ENCODE measurements at regions not wholly inside any gene's neighbourhood (a gene's known extent, or its start where the extent isn't known, plus 50 kb on each side); places are given as distances from the start of the nearest gene placed in this dataset.

- H3K27ac Mint-ChIP-seq = no peak overlapping the region
- H3K4me1 Mint-ChIP-seq (ENCODE audit: low read depth) = no peaks in the 10 kb centered on the region
- no peaks in the 10 kb centered on the region for H3K36me3 Mint-ChIP-seq (ENCODE audit: insufficient read depth)
- TF ChIP-seq, protein P1, sequence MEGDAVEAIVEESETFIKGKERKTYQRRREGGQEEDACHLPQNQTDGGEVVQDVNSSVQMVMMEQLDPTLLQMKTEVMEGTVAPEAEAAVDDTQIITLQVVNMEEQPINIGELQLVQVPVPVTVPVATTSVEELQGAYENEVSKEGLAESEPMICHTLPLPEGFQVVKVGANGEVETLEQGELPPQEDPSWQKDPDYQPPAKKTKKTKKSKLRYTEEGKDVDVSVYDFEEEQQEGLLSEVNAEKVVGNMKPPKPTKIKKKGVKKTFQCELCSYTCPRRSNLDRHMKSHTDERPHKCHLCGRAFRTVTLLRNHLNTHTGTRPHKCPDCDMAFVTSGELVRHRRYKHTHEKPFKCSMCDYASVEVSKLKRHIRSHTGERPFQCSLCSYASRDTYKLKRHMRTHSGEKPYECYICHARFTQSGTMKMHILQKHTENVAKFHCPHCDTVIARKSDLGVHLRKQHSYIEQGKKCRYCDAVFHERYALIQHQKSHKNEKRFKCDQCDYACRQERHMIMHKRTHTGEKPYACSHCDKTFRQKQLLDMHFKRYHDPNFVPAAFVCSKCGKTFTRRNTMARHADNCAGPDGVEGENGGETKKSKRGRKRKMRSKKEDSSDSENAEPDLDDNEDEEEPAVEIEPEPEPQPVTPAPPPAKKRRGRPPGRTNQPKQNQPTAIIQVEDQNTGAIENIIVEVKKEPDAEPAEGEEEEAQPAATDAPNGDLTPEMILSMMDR (IDR thresholded peaks at IDR 0.05; ENCODE audit: unreplicated experiment) = no peak
- peaks cover 8% of the 10 kb centered on the region for H3K9me3 Mint-ChIP-seq (ENCODE audit: low read depth)
- no peak for DNase-seq (ENCODE audit: low spot score, unreplicated experiment)
- H3K27me3 Mint-ChIP-seq = no peaks in the 10 kb centered on the region
- no peak overlapping the region for H3K4me3 Mint-ChIP-seq (ENCODE audit: low read depth)
Measured at GRCh38 chr5:163718272-163718671, 212.9 kb downstream of the MAT2B start.

DNA sequence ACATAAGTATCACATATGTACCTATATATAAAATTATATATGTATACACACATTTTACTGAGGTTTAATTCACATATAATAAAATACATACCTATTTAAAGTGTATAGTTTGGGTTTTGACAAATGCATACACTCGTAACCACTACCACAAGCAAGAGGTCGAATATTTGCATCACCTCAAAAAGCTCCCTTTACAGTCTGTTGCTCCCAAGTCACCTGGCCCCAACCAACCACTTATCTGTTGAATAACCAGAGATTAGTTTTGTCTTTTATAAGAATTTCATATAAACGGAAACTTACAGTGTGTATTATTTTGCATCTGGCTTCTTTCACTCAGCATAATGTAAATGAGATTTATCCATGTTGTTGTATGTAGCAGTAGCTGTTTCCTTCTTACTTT is 218.9 kb downstream of the MAT2B start:
- TF ChIP-seq, protein P1 (IDR thresholded peaks at IDR 0.05; ENCODE audit: unreplicated experiment) = no peak
- Mint-ChIP-seq H3K4me1 (ENCODE audit: low read depth) (peaks cover 3% of the 10 kb centered on the region), H3K36me3 (ENCODE audit: insufficient read depth) (no peaks in the 10 kb centered on the region), H3K9me3 (ENCODE audit: low read depth) (peaks cover 4% of the 10 kb centered on the region), H3K27ac (no peak overlapping the region), H3K27me3 (no peaks in the 10 kb centered on the region), H3K4me3 (ENCODE audit: low read depth) (no peak overlapping the region)
- no peak for DNase-seq (ENCODE audit: low spot score, unreplicated experiment)

- TF ChIP-seq, protein P1 (IDR thresholded peaks at IDR 0.05; ENCODE audit: unreplicated experiment) = no peak
- H3K27ac Mint-ChIP-seq = no peak overlapping the region
- H3K36me3 Mint-ChIP-seq (ENCODE audit: insufficient read depth) = no peaks in the 10 kb centered on the region
- no peak overlapping the region for H3K4me3 Mint-ChIP-seq (ENCODE audit: low read depth)
- DNase-seq (ENCODE audit: low spot score, unreplicated experiment) = no peak
- peaks cover 11% of the 10 kb centered on the region for H3K4me1 Mint-ChIP-seq (ENCODE audit: low read depth)
- peaks cover 4% of the 10 kb centered on the region for H3K9me3 Mint-ChIP-seq (ENCODE audit: low read depth)
- H3K27me3 Mint-ChIP-seq = no peaks in the 10 kb centered on the region
Measured at GRCh38 chr5:163727028-163727427, 221.6 kb downstream of the MAT2B start.

DNA sequence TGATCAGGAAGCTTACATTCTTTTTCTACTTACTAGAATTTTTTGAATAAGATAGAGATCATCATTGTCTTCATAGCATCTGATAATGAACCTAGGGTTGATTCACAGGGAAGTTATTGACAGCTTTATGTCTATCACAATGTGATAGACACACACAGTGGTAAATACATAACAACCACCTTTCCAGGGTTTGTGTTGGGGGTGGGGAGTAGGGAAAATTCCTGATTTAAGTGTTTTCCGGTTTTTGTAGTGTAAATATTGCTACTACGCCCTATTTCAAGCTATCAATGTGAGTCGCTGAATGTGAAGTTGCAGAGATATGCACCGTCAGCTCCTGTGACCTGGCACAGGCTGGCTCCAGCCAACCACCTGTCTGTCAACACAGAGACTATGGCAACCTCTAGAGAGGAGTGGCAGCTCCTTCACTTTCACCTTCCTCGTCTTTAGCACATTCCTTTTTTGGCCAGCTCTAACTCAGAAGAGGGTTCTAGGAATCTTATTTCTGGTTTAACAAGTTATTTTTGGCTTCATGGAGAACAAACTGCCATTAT is 224.9 kb downstream of the MAT2B start:
- no peak for DNase-seq (ENCODE audit: low spot score, unreplicated experiment)
- TF ChIP-seq, protein P1 (IDR thresholded peaks at IDR 0.05; ENCODE audit: unreplicated experiment) = no peak
- no peaks in the 10 kb centered on the region for H3K36me3 Mint-ChIP-seq (ENCODE audit: insufficient read depth)
- H3K9me3 Mint-ChIP-seq (ENCODE audit: low read depth) = peaks cover 4% of the 10 kb centered on the region
- H3K4me1 Mint-ChIP-seq (ENCODE audit: low read depth) = peaks cover 11% of the 10 kb centered on the region
- H3K27me3 Mint-ChIP-seq = no peaks in the 10 kb centered on the region
- no peak overlapping the region for H3K27ac Mint-ChIP-seq
- no peak overlapping the region for H3K4me3 Mint-ChIP-seq (ENCODE audit: low read depth)

- TF ChIP-seq, protein P1 (IDR thresholded peaks at IDR 0.05; ENCODE audit: unreplicated experiment) = no peak
- Mint-ChIP-seq H3K27me3 (no peaks in the 10 kb centered on the region), H3K9me3 (ENCODE audit: low read depth) (peaks cover 4% of the 10 kb centered on the region), H3K4me3 (ENCODE audit: low read depth) (no peak overlapping the region), H3K27ac (no peak overlapping the region), H3K4me1 (ENCODE audit: low read depth) (peaks cover 11% of the 10 kb centered on the region), H3K36me3 (ENCODE audit: insufficient read depth) (no peaks in the 10 kb centered on the region)
- DNase-seq (ENCODE audit: low spot score, unreplicated experiment) = no peak
Measured at GRCh38 chr5:163731256-163731655, 225.8 kb downstream of the MAT2B start.
